NCI-H526 (cell line): ENCODE measurements at regions not wholly inside any gene's neighbourhood (a gene's known extent, or its start where the extent isn't known, plus 50 kb on each side); places are given as distances from the start of the nearest gene placed in this dataset.
"Not testable (repeated sequence)": the region's sequence is repeated elsewhere in the genome, so short reads cannot be mapped to it uniquely, and the experiment has no call there.

Experiments
- DNase-seq, 2 experiments: peaks; one replicate each; lab custom pipeline; 2025; lab: John Stamatoyannopoulos, UW

GRCh38 chr2:237196409-237196808 is 110.7 kb downstream of the COPS8 start:
- DNase-seq: no peak

GRCh38 chr2:237196866-237197618 is 111.4 kb downstream of the COPS8 start:
- DNase-seq: no peak

GRCh38 chr2:237198164-237198855 is 112.6 kb downstream of the COPS8 start:
- DNase-seq: no peak

- DNase-seq: no peak
These were observed 113.4 kb downstream of the COPS8 start for GRCh38 chr2:237199082-237199481.

- no peak for DNase-seq
These were observed 113.9 kb downstream of the COPS8 start for GRCh38 chr2:237199577-237199976.

DNA sequence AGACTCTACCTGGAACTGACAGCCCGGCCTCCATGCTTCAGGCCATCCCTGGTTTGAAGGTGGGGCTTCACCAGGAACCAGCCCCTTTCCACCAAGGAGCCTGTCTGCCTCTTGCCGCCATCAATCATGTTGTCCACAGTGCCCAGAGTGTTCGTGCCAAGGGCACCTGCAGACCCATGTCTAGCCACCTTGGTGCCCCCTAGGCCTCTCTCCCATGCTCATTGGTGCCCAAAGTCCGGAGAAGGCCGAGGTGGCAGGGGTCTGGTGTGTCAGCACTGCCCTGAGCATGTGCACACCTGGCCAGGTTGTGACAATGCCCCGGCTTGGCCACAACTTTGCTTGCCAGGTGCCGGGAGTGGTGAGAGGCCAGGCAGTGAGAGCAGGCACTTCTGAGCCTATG is 114.8 kb downstream of the COPS8 start:
- DNase-seq: no peak

DNA sequence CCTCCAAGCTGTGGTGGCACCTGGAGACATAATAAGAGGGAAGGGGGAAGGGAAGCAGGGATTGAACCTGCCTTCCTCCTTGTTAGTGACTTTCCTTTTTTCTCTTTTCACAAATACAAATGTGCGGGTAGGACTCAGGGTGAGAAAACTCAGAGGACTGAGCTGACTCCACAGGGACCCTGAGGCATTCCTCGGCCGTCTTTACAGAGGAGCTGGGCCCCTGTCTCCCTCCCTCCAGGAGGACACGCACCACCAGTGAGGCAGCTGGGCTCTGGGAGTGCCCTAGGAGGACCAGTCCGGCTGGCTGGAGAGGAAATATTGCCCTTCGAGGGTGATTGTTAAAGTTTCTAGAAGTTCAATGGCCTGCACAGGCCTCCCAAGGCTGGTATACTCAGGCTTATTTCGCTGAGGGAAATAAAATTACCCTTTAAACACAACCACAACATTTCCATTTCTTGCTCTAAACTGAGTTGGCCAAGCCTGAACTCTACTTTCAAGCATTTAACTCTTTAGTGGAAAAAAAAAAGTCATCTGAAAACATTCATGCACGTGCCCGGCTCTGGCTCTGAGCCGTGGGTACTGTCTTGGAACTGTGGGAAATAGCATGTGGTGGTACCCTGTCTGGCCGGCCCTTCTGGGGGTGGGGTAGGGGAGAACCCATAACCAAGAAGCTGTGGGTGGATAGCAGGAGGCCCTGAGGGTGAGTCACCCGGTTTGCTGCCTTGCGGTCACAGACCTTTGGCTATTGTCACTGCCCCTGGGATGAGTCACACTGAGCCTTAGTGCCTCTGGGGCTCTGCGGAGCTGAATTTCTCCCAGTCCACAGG is 116.0 kb downstream of the COPS8 start:
- DNase-seq: no peak

DNA sequence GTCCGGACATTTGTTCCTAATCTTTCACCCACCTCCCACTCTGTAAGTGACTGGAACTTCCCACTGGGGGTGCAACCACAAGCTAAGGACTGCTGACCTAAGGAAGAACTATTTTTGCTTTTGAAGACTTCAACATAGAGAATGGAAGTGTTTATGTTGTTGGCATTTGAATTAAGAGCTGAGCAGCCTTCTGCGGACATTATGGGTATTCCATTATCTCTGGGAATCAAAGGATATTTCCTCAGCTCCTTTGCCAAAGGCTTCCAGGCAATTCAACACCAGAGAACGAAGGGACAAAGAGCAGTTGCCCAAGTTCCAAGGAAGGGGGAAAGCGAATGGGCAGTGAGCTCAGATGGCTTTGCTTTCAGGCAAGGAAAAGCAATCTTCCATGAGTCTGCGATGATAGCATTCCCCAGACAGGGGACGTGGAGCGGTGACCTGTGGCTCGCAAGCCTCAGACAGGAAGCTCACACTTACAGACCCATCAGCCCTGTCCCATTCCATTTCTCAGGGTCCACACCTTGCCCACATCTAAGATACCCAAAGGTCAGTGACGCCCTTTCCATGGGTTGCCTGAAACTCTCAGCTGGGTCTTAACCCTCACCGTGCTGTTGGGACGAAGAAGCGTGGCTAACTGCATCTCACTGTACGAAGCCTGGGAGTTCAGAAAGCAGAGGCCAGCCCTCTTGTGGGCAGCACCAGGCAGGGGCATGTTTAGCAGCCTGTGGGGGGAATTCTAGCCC is 116.8 kb downstream of the COPS8 start:
- no peak for DNase-seq

GRCh38 chr2:237205043-237205541 is 119.4 kb downstream of the COPS8 start:
- no peak for DNase-seq

DNA sequence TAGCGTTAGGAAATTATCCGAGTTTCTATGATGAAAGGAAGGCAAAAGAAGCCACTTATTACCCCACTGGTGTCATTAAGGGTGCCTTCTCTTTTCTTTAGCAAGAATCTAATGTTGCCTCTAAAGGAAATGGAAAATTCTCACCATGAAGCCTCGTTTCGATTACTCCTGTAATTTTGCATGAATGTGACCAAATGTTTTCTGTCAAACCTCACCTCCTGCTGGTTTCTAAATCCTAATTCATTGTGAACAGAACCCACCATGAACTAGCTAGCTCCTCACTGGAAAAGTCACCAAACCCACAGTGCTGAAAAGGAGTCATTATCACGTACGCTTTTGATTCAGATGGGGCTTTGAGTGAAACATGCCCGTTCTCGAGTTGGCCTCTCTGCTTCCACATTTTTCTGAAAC is 119.9 kb downstream of the COPS8 start:
- no peak for DNase-seq

DNA sequence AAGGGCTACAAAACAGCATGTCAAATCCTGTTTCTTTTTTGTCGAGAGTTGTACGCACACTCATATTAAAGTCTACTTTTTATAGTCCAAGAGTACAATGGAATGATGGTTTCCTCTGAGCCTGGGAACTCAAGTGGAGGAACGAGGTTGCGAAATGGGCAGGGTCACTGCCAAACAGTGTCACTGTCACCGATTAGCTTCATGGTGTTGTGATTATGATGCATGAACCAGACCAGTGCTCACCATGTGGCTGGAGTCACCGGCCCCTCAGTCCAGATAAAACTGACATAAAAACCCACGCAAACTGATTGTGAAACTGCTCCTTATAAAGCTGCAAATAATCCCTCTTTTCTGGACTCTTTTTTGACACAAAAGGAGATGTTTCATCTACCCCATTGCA is 122.0 kb downstream of the COPS8 start:
- DNase-seq: no peak

- no peak for DNase-seq
These were observed 122.9 kb downstream of the COPS8 start for GRCh38 chr2:237208373-237209260.

DNA sequence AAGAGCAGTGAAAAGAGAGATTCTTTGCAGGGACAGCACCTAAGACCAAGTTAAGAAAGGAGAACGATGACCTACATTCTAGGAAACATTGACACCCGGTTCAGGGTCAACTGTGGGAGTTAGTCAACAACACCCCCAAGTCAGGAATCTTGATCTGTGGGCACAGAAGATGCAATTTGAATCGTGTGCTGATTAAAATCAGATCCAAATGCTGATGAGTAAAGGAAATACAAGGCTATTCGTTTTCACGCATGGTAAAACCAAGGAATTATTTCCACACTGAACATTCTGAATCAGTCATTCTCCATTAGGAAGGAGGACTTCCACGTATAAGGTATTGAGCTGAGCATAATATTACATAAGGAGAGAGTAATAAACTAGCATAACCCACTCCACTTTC is 124.2 kb downstream of the COPS8 start:
- DNase-seq: no peak

- no peak for DNase-seq
These were observed 124.6 kb downstream of the COPS8 start for GRCh38 chr2:237210297-237210696.

GRCh38 chr2:237210763-237211162 is 125.1 kb downstream of the COPS8 start:
- DNase-seq: no peak

- DNase-seq: not testable (repeated sequence)
These were observed 126.9 kb downstream of the COPS8 start for GRCh38 chr2:237212356-237213279.

DNA sequence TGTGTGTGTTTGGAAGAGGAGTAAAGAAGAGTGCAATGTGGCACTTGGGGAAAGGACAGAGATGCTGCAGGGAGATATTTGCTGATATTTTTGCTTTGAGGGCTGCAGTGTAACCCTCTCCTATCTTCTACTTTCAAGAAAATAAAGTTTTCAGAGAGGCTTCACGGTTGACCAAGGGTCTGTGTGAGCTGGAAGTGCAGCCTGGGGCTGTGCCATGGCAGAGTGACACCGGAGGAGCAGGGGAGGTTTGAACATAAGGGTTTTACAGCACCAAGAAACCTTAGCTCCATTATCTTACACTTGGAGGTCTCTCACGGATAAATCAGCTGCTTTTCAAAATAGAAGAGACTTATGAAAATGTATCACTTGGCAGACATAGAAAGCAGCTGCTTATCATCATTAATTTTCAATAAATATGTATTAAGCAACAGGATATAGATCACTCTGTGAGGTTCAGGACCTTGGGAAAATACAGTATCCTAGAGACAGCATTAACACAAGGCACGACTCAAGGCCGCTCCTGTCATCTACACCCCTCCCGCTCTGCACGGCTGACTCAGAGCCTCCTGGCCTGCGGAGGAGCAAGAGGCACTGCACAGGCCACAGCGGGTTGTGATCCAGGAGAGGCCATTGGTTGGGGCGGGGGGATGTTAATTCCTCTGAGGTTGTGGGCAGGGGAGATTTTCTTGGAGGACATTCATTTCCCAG is 127.8 kb downstream of the COPS8 start:
- no peak for DNase-seq

- no peak for DNase-seq
These were observed 128.5 kb downstream of the COPS8 start for GRCh38 chr2:237214030-237214675.

DNA sequence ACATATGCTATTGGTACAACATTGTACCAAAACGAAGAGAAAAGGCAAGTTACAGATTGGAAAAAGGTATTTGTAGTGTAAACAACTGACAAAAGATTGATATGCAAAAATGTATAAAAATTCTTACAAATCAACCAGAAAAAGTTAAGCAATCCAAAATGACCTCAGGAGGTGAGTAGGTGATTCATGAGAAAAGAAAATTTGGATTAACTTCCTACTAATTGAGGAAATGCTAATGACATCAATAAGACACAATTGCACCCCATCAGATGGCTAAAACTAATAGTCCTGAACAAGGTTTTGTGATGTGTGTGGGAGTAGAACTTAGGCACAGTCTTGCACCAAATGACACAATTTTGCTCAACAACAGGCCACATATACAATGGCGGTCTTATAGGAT is 129.3 kb downstream of the COPS8 start:
- no peak for DNase-seq
